SK-N-SH (cell line): ENCODE measurements at regions not wholly inside any gene's neighbourhood (a gene's known extent, or its start where the extent isn't known, plus 50 kb on each side); places are given as distances from the start of the nearest gene placed in this dataset.

Source experiments
- EP300 ChIP-seq, 2 experiments: IDR thresholded peaks; 2 replicates each; pipeline versions ENCODE4 v1.4.0 to v1.6.1; 2012; ENCODE audit warnings: borderline replicate concordance in 1 of 2, low read depth in 1 of 2, low read length in 1 of 2
- FOXJ3 ChIP-seq: sonication (generic); formaldehyde crosslinking; IDR thresholded peaks from 2 replicates; pipeline ENCODE4 v1.5.1; 2020; ENCODE audit warnings: mild to moderate bottlenecking, missing genetic modification reagents
- JUND ChIP-seq: IDR thresholded peaks from 2 replicates; pipeline ENCODE4 v1.4.0; 2012
- MXI1 ChIP-seq: IDR thresholded peaks from 2 replicates; pipeline ENCODE4 v1.6.1; 2012; ENCODE audit warnings: mild to moderate bottlenecking, low read depth, low read length, improper control_type of control experiment
- POLR2AphosphoS5 ChIP-seq: IDR thresholded peaks from 2 replicates; pipeline ENCODE4 v1.6.1; 2012; ENCODE audit warnings: low read depth, low read length
- RAD21 ChIP-seq: IDR thresholded peaks from 2 replicates; pipeline ENCODE4 v1.6.1; 2012; ENCODE audit warnings: mild to moderate bottlenecking, low read length
- SMC3 ChIP-seq: IDR thresholded peaks from 2 replicates; pipeline ENCODE4 v1.6.1; 2012; ENCODE audit warnings: low read depth, low read length, improper control_type of control experiment
- TAF1 ChIP-seq: IDR thresholded peaks from 2 replicates; pipeline ENCODE4 v1.6.1; 2012; ENCODE audit warnings: low read depth, mild to moderate bottlenecking, low read length, moderate library complexity, borderline replicate concordance
- USF2 ChIP-seq: fragments of 150-350 bp; IDR thresholded peaks from 2 replicates; pipeline ENCODE4 v1.6.1; 2017; ENCODE audit warnings: antibody characterized with exemption, low read length, low read depth, borderline replicate concordance
- TF ChIP-seq, protein P1 (sequence below): fragments of 200-600 bp; sonication (generic); IDR thresholded peaks from 2 replicates; pipeline ENCODE4 v1.6.1; 2017; ENCODE audit warnings: antibody characterized with exemption, mild to moderate bottlenecking, moderate library complexity

DNA sequence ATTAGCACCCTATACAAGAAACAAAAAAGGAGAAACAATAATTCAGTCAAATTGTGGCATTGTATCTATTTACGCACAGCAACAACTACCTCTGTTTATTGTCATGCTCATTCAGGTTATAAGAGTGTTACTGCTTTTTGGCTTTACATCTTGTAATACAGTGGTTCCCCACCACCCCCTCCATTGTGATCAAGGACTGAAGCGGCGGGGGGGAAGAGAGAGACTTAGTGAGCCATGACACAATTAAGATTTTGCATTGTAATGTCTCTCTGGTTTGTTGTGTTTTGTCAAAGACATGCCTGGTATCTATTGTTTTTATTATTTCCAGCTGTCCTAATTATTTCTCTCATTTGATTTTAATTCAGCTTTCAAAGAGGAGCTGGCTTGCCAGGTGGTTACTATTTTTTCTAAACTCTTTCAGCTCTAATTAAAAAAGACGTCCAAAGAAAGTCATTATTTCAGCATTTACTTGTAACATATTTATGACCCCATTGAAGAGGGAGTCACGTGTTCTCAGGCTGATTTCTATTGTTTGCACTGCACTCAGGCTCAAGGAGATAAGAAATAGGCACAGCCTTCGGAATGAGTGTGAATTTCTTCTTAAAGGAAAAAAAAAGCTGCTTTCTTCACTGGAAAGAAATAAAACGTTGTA, 234.4 kb upstream of the TBL1XR1 start:
- TF ChIP-seq, protein P1, sequence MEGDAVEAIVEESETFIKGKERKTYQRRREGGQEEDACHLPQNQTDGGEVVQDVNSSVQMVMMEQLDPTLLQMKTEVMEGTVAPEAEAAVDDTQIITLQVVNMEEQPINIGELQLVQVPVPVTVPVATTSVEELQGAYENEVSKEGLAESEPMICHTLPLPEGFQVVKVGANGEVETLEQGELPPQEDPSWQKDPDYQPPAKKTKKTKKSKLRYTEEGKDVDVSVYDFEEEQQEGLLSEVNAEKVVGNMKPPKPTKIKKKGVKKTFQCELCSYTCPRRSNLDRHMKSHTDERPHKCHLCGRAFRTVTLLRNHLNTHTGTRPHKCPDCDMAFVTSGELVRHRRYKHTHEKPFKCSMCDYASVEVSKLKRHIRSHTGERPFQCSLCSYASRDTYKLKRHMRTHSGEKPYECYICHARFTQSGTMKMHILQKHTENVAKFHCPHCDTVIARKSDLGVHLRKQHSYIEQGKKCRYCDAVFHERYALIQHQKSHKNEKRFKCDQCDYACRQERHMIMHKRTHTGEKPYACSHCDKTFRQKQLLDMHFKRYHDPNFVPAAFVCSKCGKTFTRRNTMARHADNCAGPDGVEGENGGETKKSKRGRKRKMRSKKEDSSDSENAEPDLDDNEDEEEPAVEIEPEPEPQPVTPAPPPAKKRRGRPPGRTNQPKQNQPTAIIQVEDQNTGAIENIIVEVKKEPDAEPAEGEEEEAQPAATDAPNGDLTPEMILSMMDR = no peak
- TF ChIP-seq FOXJ3 (CRISPR knock-in tag) (no peak), JUND (no peak), SMC3 (no peak), USF2 (no peak), TAF1 (no peak), MXI1 (no peak), POLR2AphosphoS5 (no peak), RAD21 (peak; percentile 12; the same call in 1 of the 2 replicates), EP300 (IDR thresholded peaks at IDR 0.05; ENCODE audit: borderline replicate concordance in 1 of 2, low read depth in 1 of 2, low read length in 1 of 2) (peak in 1 of 2 experiments; percentile 67; a peak in 1 of 4 replicates)
